RWPE1 (cell line): ENCODE measurements at regions not wholly inside any gene's neighbourhood (a gene's known extent, or its start where the extent isn't known, plus 50 kb on each side); places are given as distances from the start of the nearest gene placed in this dataset.
A peak's percentile ranks its signal among the peaks of the same experiment; 100 is the strongest.

Experiments
- CTCF ChIA-PET: fragments of 350-600 bp; sonication (Branson Sonifier 250); formaldehyde crosslinking; extraction: SDS; loops from one replicate; lab custom pipeline; 2021; lab: Yijun Ruan, JAX
- POLR2A ChIA-PET: fragments of 400-600 bp; formaldehyde crosslinking; extraction: SDS; loops from one replicate; lab custom pipeline; 2020; ENCODE audit warnings: antibody characterized with exemption; ENCODE audit not compliant: low non-redundant PET; lab: Yijun Ruan, JAX
- DNase-seq: peaks from one replicate; pipeline ENCODE4 v3.0.0; 2012; ENCODE audit warnings: low spot score
- H3K27ac ChIP-seq: fragments of 450-650 bp; 2 replicates; pipeline ENCODE4 v1.5.1; 2017
- CTCF ChIP-seq: fragments of 450-650 bp; conservative IDR thresholded peaks from 2 replicates; pipeline ENCODE4 v1.5.1; 2017; ENCODE audit warnings: low read depth, mild to moderate bottlenecking

GRCh38 chr2:151161821-151162551, 99.7 kb downstream of the RBM43 start:
- H3K27ac ChIP-seq: no peak overlapping the region
- ChIA-PET POLR2A (no interaction called here), CTCF (interaction anchor here (0.6 to 0.7 kb wide), 4 partner anchors 13 to 1586 kb away, joined by 3 to 6 read pairs (median 5); no protein-coding TSS in a partner anchor)
- 0 out of 2 replicates have a peak, but pooled peaks have one; percentile 5 for TF ChIP-seq CTCF
- no peak for DNase-seq

GRCh38 chr2:151159109-151159662, 102.5 kb downstream of the RBM43 start:
- TF ChIP-seq CTCF: no peak
- H3K27ac ChIP-seq: no peak overlapping the region
- POLR2A ChIA-PET: no interaction called here
- CTCF ChIA-PET: interaction anchor here (0.6 kb wide), 1 partner anchor 1088 kb away, joined by 3 read pairs; no protein-coding TSS in a partner anchor
- DNase-seq: no peak

GRCh38 chr2:151157000-151157735, 104.5 kb downstream of the RBM43 start:
- CTCF ChIA-PET: interaction anchor here (0.6 to 0.7 kb wide), 3 partner anchors 58 to 1843 kb away, joined by 3 to 4 read pairs (median 3); no protein-coding TSS in a partner anchor
- POLR2A ChIA-PET: no interaction called here
- DNase-seq: no peak
- TF ChIP-seq CTCF: no peak
- no peak overlapping the region for H3K27ac ChIP-seq

GRCh38 chr2:151156431-151156830, 105.2 kb downstream of the RBM43 start:
- H3K27ac ChIP-seq: no peak overlapping the region
- no peak for DNase-seq
- TF ChIP-seq CTCF: no peak
- CTCF ChIA-PET: interaction anchor here (0.6 to 0.7 kb wide), 3 partner anchors 57 to 1843 kb away, joined by 3 to 4 read pairs (median 3); no protein-coding TSS in a partner anchor
- POLR2A ChIA-PET: no interaction called here

GRCh38 chr2:151153601-151154000, 108.1 kb downstream of the RBM43 start:
- POLR2A ChIA-PET: no interaction called here
- CTCF ChIA-PET: no interaction called here
- H3K27ac ChIP-seq: no peak overlapping the region
- peak; percentile 46 for DNase-seq
- no peak for TF ChIP-seq CTCF
